ENCODE measurements at regions not wholly inside any gene's neighbourhood (a gene's known extent, or its start where the extent isn't known, plus 50 kb on each side); places are given as distances from the start of the nearest gene placed in this dataset.
A peak's percentile ranks its signal among the peaks of the same experiment; 100 is the strongest.

GRCh38 chr2:120552800-120553481 lies 182.7 kb upstream of the GLI2 start:
- Mint-ChIP-seq H3K27me3 (ENCODE audit: low read depth) (peaks cover 12% of the 10 kb centered on the region), H3K4me3 (ENCODE audit: unreplicated experiment) (no peak overlapping the region), H3K4me1 (ENCODE audit: low read depth) (peaks cover 27% of the 10 kb centered on the region), H3K36me3 (ENCODE audit: low read depth) (no peaks in the 10 kb centered on the region), H3K27ac (ENCODE audit: unreplicated experiment) (peak overlapping the region; percentile 50), H3K9me3 (ENCODE audit: low read depth) (no peaks in the 10 kb centered on the region)
- peak; percentile 77 for DNase-seq (ENCODE audit: low spot score)
- TF ChIP-seq CTCF (IDR thresholded peaks at IDR 0.05) = peak; percentile 72

GRCh38 chr2:120554625-120555032 lies 181.0 kb upstream of the GLI2 start:
- Mint-ChIP-seq H3K4me3 (ENCODE audit: unreplicated experiment) (no peak overlapping the region), H3K4me1 (ENCODE audit: low read depth) (peaks cover 42% of the 10 kb centered on the region), H3K9me3 (ENCODE audit: low read depth) (no peaks in the 10 kb centered on the region), H3K27ac (ENCODE audit: unreplicated experiment) (no peak overlapping the region), H3K36me3 (ENCODE audit: low read depth) (no peaks in the 10 kb centered on the region), H3K27me3 (ENCODE audit: low read depth) (peaks cover 12% of the 10 kb centered on the region)
- no peak for TF ChIP-seq CTCF (IDR thresholded peaks at IDR 0.05)
- DNase-seq (ENCODE audit: low spot score) = no peak

DNA sequence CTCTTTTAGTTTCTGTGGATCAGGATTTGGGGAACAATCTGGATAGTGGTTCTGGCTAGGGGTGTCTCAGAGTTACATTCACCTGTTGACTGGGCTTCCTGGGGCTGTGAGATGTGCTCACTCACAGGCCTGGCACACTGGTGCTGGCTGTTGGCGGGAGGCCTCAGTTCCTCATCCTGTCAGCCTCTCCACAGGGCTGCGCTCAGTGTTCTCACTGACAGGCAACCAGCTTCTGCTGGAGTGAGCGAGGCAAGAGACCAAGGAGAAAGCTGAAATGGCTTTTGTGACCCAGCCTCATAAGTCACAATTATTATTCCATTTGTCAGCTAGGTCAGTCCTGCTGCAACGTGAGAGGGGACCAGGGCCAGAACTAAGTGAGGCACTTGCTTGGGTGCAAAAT lies 180.6 kb upstream of the GLI2 start:
- H3K9me3 Mint-ChIP-seq (ENCODE audit: low read depth) = no peaks in the 10 kb centered on the region
- peaks cover 46% of the 10 kb centered on the region for H3K4me1 Mint-ChIP-seq (ENCODE audit: low read depth)
- no peak for TF ChIP-seq CTCF (IDR thresholded peaks at IDR 0.05)
- DNase-seq (ENCODE audit: low spot score) = peak; percentile 50
- peaks cover 12% of the 10 kb centered on the region for H3K27me3 Mint-ChIP-seq (ENCODE audit: low read depth)
- no peak overlapping the region for H3K4me3 Mint-ChIP-seq (ENCODE audit: unreplicated experiment)
- H3K36me3 Mint-ChIP-seq (ENCODE audit: low read depth) = no peaks in the 10 kb centered on the region
- no peak overlapping the region for H3K27ac Mint-ChIP-seq (ENCODE audit: unreplicated experiment)

- no peaks in the 10 kb centered on the region for H3K9me3 Mint-ChIP-seq (ENCODE audit: low read depth)
- no peak for TF ChIP-seq CTCF (IDR thresholded peaks at IDR 0.05)
- peaks cover 12% of the 10 kb centered on the region for H3K27me3 Mint-ChIP-seq (ENCODE audit: low read depth)
- H3K4me1 Mint-ChIP-seq (ENCODE audit: low read depth) = peaks cover 38% of the 10 kb centered on the region
- no peak overlapping the region for H3K27ac Mint-ChIP-seq (ENCODE audit: unreplicated experiment)
- H3K36me3 Mint-ChIP-seq (ENCODE audit: low read depth) = no peaks in the 10 kb centered on the region
- DNase-seq (ENCODE audit: low spot score) = no peak
- H3K4me3 Mint-ChIP-seq (ENCODE audit: unreplicated experiment) = no peak overlapping the region
Observed at GRCh38 chr2:120556911-120557310, 178.8 kb upstream of the GLI2 start.

GRCh38 chr2:120558847-120559246 lies 176.8 kb upstream of the GLI2 start:
- peak; percentile 36 for DNase-seq (ENCODE audit: low spot score)
- Mint-ChIP-seq H3K4me1 (ENCODE audit: low read depth) (peaks cover 29% of the 10 kb centered on the region), H3K27me3 (ENCODE audit: low read depth) (peaks cover 6% of the 10 kb centered on the region), H3K36me3 (ENCODE audit: low read depth) (no peaks in the 10 kb centered on the region), H3K9me3 (ENCODE audit: low read depth) (no peaks in the 10 kb centered on the region), H3K4me3 (ENCODE audit: unreplicated experiment) (no peak overlapping the region), H3K27ac (ENCODE audit: unreplicated experiment) (peak overlapping the region; percentile 95)
- no peak for TF ChIP-seq CTCF (IDR thresholded peaks at IDR 0.05)
